PC-9 (cell line): ENCODE measurements at regions not wholly inside any gene's neighbourhood (a gene's known extent, or its start where the extent isn't known, plus 50 kb on each side); places are given as distances from the start of the nearest gene placed in this dataset.

Source experiments
- CTCF ChIP-seq: fragments of 200-600 bp; sonication (generic); conservative IDR thresholded peaks from 2 replicates; pipeline ENCODE4 v1.6.1; 2017; ENCODE audit warnings: mixed run types, antibody characterized with exemption, mild to moderate bottlenecking, moderate library complexity
- EZH2 ChIP-seq: fragments of 200-600 bp; sonication (generic); IDR thresholded peaks from 2 replicates; pipeline ENCODE4 v1.8.0; 2017; ENCODE audit warnings: antibody characterized with exemption, low read depth

GRCh38 chr14:39576736-39577135 lies 144.5 kb upstream of the FBXO33 start:
- no peak for TF ChIP-seq CTCF
- no peak for TF ChIP-seq EZH2
